ENCODE measurements at regions not wholly inside any gene's neighbourhood (a gene's known extent, or its start where the extent isn't known, plus 50 kb on each side); places are given as distances from the start of the nearest gene placed in this dataset.
"Not testable (repeated sequence)": the region's sequence is repeated elsewhere in the genome, so short reads cannot be mapped to it uniquely, and the experiment has no call there.

DNA sequence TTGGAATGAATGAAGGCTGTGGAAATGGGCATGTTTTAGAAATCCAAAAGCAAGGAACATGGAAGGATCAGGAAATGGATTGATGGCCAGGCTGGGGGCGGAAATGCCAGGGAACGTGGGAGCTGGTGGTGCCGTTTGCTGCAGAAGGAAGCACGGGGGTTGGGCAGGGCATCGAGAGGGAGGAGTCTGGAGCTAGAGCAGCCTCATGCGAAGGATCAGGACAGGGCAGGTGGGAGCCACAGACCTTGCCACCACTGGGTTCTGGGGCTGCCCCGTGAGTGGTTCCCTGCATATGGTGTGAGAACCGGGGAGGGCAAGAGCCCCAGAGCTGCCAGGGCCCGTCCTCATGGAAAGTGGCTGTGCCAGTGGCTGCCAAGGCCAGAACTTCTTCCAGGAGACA, 193.8 kb upstream of the ZNF32 start:
- H3K4me1 ChIP-seq (ENCODE audit: control insufficient read depth in 1 of 2, insufficient read depth in 1 of 2, low read depth in 1 of 2, low read length in 1 of 2): peaks cover 0 to 5% of the 10 kb centered on the region in 2 experiments
- no peaks in the 10 kb centered on the region for H3K36me3 ChIP-seq
- H3K27ac ChIP-seq: no peak overlapping the region
- TF ChIP-seq, protein P1, sequence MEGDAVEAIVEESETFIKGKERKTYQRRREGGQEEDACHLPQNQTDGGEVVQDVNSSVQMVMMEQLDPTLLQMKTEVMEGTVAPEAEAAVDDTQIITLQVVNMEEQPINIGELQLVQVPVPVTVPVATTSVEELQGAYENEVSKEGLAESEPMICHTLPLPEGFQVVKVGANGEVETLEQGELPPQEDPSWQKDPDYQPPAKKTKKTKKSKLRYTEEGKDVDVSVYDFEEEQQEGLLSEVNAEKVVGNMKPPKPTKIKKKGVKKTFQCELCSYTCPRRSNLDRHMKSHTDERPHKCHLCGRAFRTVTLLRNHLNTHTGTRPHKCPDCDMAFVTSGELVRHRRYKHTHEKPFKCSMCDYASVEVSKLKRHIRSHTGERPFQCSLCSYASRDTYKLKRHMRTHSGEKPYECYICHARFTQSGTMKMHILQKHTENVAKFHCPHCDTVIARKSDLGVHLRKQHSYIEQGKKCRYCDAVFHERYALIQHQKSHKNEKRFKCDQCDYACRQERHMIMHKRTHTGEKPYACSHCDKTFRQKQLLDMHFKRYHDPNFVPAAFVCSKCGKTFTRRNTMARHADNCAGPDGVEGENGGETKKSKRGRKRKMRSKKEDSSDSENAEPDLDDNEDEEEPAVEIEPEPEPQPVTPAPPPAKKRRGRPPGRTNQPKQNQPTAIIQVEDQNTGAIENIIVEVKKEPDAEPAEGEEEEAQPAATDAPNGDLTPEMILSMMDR (IDR thresholded peaks at IDR 0.05): no peak
- peaks cover 17% of the 10 kb centered on the region for H3K27me3 ChIP-seq
- no peaks in the 10 kb centered on the region for H3K9me3 ChIP-seq
- H3K4me3 ChIP-seq (ENCODE audit: low read depth in 1 of 2, low read length in 1 of 2): no peak overlapping the region

DNA sequence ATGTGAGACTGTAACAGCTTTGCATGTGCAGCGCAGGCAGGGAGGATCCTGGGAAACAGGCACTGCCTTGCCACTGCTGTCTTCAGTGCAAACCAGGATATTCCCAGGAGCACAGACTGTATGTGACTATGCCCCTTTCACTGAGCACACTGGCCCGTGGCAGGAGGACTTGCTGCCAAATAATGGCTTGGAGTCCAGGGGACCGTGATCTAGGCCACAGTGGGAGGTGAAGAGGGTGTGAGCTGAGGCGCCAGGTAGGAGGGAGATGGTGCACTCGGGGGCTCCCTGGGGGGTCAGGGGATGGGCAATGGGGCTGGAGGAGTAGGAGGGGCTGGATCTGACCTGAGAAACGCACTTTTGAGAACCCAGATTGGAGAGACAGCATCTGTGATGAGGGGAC, 193.4 kb upstream of the ZNF32 start:
- Histone ChIP-seq H3K4me1 (ENCODE audit: control insufficient read depth in 1 of 2, insufficient read depth in 1 of 2, low read depth in 1 of 2, low read length in 1 of 2) (peaks cover 0 to 5% of the 10 kb centered on the region in 2 experiments), H3K9me3 (no peaks in the 10 kb centered on the region)
- TF ChIP-seq, protein P1 (IDR thresholded peaks at IDR 0.05): no peak

DNA sequence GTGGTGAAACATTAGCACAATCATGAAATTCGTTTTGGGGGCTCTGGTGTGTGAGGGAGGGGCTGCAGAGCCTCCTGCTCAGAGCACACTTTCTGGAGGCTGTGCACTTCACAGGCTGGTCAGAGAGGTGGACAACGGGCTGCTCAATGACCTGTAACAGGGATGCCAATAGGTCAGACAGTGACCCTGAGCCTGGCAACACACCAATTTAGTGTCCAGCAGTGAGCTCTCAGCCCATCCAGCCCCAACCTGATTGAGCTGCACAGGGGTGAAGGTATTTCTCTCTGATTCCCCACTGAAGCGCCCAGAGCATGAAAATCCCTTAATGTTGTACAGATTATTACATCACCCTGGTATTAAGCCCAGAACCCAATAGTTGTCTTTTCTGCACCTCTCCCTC, 191.3 kb upstream of the ZNF32 start:
- no peaks in the 10 kb centered on the region for H3K36me3 ChIP-seq
- TF ChIP-seq, protein P1 (IDR thresholded peaks at IDR 0.05): no peak
- H3K27ac ChIP-seq: no peak overlapping the region
- H3K27me3 ChIP-seq: peaks cover 4% of the 10 kb centered on the region
- H3K4me1 ChIP-seq (ENCODE audit: control insufficient read depth in 1 of 2, insufficient read depth in 1 of 2, low read depth in 1 of 2, low read length in 1 of 2): no peaks in the 10 kb centered on the region
- no peak overlapping the region for H3K4me3 ChIP-seq (ENCODE audit: low read depth in 1 of 2, low read length in 1 of 2)
- H3K9me3 ChIP-seq: no peaks in the 10 kb centered on the region

More for the DNA sequence above, 193.4 kb upstream of the ZNF32 start:
- no peak overlapping the region for H3K4me3 ChIP-seq (ENCODE audit: low read depth in 1 of 2, low read length in 1 of 2)
- H3K27ac ChIP-seq: no peak overlapping the region
- H3K27me3 ChIP-seq: peaks cover 17% of the 10 kb centered on the region
- no peaks in the 10 kb centered on the region for H3K36me3 ChIP-seq

DNA sequence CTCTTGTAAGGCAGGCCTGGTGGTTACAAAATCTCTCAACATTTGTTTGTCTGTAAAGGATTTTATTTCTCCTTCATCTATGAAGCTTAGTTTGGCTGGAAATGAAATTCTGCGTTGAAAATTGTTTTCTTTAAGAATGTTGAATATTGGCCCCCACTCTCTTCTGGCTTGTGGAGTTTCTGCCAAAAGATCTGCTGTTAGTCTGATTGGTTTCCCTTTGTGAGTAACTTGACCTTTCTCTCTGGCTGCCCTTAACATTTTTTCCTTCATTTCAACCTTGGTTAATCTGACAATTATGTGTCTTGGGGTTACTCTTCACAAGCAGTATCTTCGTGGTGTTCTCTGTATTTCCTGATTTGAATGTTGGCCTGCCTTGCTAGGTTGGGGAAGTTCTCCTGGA, 186.1 kb upstream of the ZNF32 start:
- not testable (repeated sequence) for H3K27ac ChIP-seq; H3K4me1 ChIP-seq (ENCODE audit: control insufficient read depth in 1 of 2, insufficient read depth in 1 of 2, low read depth in 1 of 2, low read length in 1 of 2); H3K27me3 ChIP-seq; H3K4me3 ChIP-seq (ENCODE audit: low read depth in 1 of 2, low read length in 1 of 2); H3K36me3 ChIP-seq; H3K9me3 ChIP-seq

DNA sequence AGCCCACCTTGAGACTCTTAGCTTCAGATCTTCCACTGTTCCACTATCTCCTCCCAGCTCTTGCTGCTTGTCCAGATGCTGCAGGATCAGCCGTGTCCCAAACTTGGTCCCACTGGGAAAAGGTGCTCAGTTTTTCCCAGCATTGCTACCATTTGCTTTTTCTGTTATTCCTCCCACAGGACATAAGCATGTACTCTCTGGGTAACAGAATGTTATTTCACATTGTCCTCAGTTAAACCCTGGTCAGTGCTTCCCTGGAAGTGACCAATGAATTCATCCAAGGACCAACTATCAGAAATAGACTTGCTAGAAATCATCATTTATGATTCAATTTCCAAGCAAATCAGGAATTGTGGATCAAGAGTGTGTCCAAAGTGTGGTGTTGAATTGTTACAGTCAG, 179.2 kb upstream of the ZNF32 start:
- no peaks in the 10 kb centered on the region for H3K36me3 ChIP-seq

DNA sequence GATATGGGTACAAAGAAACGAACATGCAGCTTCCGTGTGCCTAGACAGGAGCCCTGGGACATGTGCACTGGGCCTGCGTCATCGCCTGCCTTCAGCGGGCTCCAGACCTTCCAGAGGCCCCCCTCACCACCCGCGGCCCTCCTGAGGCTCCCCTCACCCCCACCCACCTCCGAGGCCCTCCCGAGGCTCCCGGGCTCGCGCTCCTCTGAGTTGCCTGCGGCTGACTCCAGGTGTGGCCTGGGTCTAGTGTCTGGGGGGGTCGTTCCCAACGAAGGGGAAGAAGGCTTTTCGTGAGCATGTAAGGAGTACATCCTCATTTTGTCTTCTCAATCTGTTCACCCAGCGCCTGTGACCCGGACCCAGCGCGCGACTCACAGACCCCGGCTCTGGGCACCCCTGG, 177.3 kb upstream of the ZNF32 start:
- Histone ChIP-seq H3K9me3 (no peaks in the 10 kb centered on the region), H3K4me1 (ENCODE audit: control insufficient read depth in 1 of 2, insufficient read depth in 1 of 2, low read depth in 1 of 2, low read length in 1 of 2) (no peaks in the 10 kb centered on the region), H3K4me3 (ENCODE audit: low read depth in 1 of 2, low read length in 1 of 2) (no peak overlapping the region), H3K27me3 (peaks cover 5% of the 10 kb centered on the region), H3K36me3 (no peaks in the 10 kb centered on the region), H3K27ac (no peak overlapping the region)
- TF ChIP-seq, protein P1 (IDR thresholded peaks at IDR 0.05): no peak

More for the DNA sequence above, 179.2 kb upstream of the ZNF32 start:
- no peaks in the 10 kb centered on the region for H3K4me1 ChIP-seq (ENCODE audit: control insufficient read depth in 1 of 2, insufficient read depth in 1 of 2, low read depth in 1 of 2, low read length in 1 of 2)
- TF ChIP-seq, protein P1 (IDR thresholded peaks at IDR 0.05): no peak
- no peak overlapping the region for H3K4me3 ChIP-seq (ENCODE audit: low read depth in 1 of 2, low read length in 1 of 2)
- peaks cover 5% of the 10 kb centered on the region for H3K27me3 ChIP-seq
- H3K9me3 ChIP-seq: no peaks in the 10 kb centered on the region
- no peak overlapping the region for H3K27ac ChIP-seq
